ENCODE measurements at regions not wholly inside any gene's neighbourhood (a gene's known extent, or its start where the extent isn't known, plus 50 kb on each side); places are given as distances from the start of the nearest gene placed in this dataset.

GRCh38 chr11:135075740-135076139 lies 663.7 kb upstream of the B3GAT1 start:
- Mint-ChIP-seq H3K9me3 (no peaks in the 10 kb centered on the region), H3K4me1 (no peaks in the 10 kb centered on the region), H3K27ac (no peak overlapping the region), H3K36me3 (no peaks in the 10 kb centered on the region), H3K27me3 (peaks cover 2% of the 10 kb centered on the region), H3K4me3 (no peak overlapping the region)
- no peak for ATAC-seq

- H3K27ac Mint-ChIP-seq, result no peak overlapping the region
- H3K9me3 Mint-ChIP-seq, result no peaks in the 10 kb centered on the region
- H3K27me3 Mint-ChIP-seq, result peaks cover 13% of the 10 kb centered on the region
- H3K4me1 Mint-ChIP-seq, result no peaks in the 10 kb centered on the region
- no peaks in the 10 kb centered on the region for H3K36me3 Mint-ChIP-seq
- no peak overlapping the region for H3K4me3 Mint-ChIP-seq
- no peak for ATAC-seq
These were observed 662.5 kb upstream of the B3GAT1 start for GRCh38 chr11:135074397-135074998.

- no peaks in the 10 kb centered on the region for H3K4me1 Mint-ChIP-seq
- no peak overlapping the region for H3K4me3 Mint-ChIP-seq
- H3K9me3 Mint-ChIP-seq, result no peaks in the 10 kb centered on the region
- H3K27ac Mint-ChIP-seq, result no peak overlapping the region
- no peak for ATAC-seq
- no peaks in the 10 kb centered on the region for H3K36me3 Mint-ChIP-seq
- peaks cover 13% of the 10 kb centered on the region for H3K27me3 Mint-ChIP-seq
These were observed 661.8 kb upstream of the B3GAT1 start for GRCh38 chr11:135073870-135074269.

GRCh38 chr11:135073381-135073780 lies 661.3 kb upstream of the B3GAT1 start:
- H3K36me3 Mint-ChIP-seq, result no peaks in the 10 kb centered on the region
- H3K27me3 Mint-ChIP-seq, result peaks cover 13% of the 10 kb centered on the region
- H3K27ac Mint-ChIP-seq, result no peak overlapping the region
- H3K9me3 Mint-ChIP-seq, result no peaks in the 10 kb centered on the region
- ATAC-seq, result no peak
- no peak overlapping the region for H3K4me3 Mint-ChIP-seq
- H3K4me1 Mint-ChIP-seq, result no peaks in the 10 kb centered on the region

- ATAC-seq, result no peak
These were observed 657.8 kb upstream of the B3GAT1 start for GRCh38 chr11:135069890-135070289.

GRCh38 chr11:135069063-135069462 lies 657.0 kb upstream of the B3GAT1 start:
- H3K4me3 Mint-ChIP-seq, result no peak overlapping the region
- no peaks in the 10 kb centered on the region for H3K4me1 Mint-ChIP-seq
- no peak for ATAC-seq
- peaks cover 3% of the 10 kb centered on the region for H3K9me3 Mint-ChIP-seq
- no peaks in the 10 kb centered on the region for H3K36me3 Mint-ChIP-seq
- no peak overlapping the region for H3K27ac Mint-ChIP-seq
- peaks cover 13% of the 10 kb centered on the region for H3K27me3 Mint-ChIP-seq

More at GRCh38 chr11:135069890-135070289, 657.8 kb upstream of the B3GAT1 start:
- Mint-ChIP-seq H3K36me3 (no peaks in the 10 kb centered on the region), H3K4me3 (no peak overlapping the region), H3K27me3 (peaks cover 13% of the 10 kb centered on the region), H3K9me3 (peaks cover 3% of the 10 kb centered on the region), H3K4me1 (no peaks in the 10 kb centered on the region), H3K27ac (no peak overlapping the region)

GRCh38 chr11:135062994-135063393 lies 651.0 kb upstream of the B3GAT1 start:
- no peaks in the 10 kb centered on the region for H3K27me3 Mint-ChIP-seq
- H3K36me3 Mint-ChIP-seq, result no peaks in the 10 kb centered on the region
- ATAC-seq, result no peak
- no peaks in the 10 kb centered on the region for H3K4me1 Mint-ChIP-seq
- H3K9me3 Mint-ChIP-seq, result peaks cover 21% of the 10 kb centered on the region
- no peak overlapping the region for H3K27ac Mint-ChIP-seq
- H3K4me3 Mint-ChIP-seq, result no peak overlapping the region

- no peak for ATAC-seq
- no peak overlapping the region for H3K4me3 Mint-ChIP-seq
- H3K4me1 Mint-ChIP-seq, result no peaks in the 10 kb centered on the region
These were observed 649.1 kb upstream of the B3GAT1 start for GRCh38 chr11:135061166-135061565.

GRCh38 chr11:135046986-135047385 lies 634.9 kb upstream of the B3GAT1 start:
- Mint-ChIP-seq H3K4me3 (no peak overlapping the region), H3K4me1 (no peaks in the 10 kb centered on the region), H3K9me3 (peaks cover 2% of the 10 kb centered on the region), H3K27me3 (peaks cover 8% of the 10 kb centered on the region), H3K36me3 (no peaks in the 10 kb centered on the region), H3K27ac (no peak overlapping the region)
- no peak for ATAC-seq

More at GRCh38 chr11:135061166-135061565, 649.1 kb upstream of the B3GAT1 start:
- no peak overlapping the region for H3K27ac Mint-ChIP-seq
- no peaks in the 10 kb centered on the region for H3K36me3 Mint-ChIP-seq
- no peaks in the 10 kb centered on the region for H3K27me3 Mint-ChIP-seq
- H3K9me3 Mint-ChIP-seq, result peaks cover 21% of the 10 kb centered on the region

GRCh38 chr11:135046556-135046955 lies 634.5 kb upstream of the B3GAT1 start:
- H3K27ac Mint-ChIP-seq, result no peak overlapping the region
- no peaks in the 10 kb centered on the region for H3K36me3 Mint-ChIP-seq
- H3K4me1 Mint-ChIP-seq, result no peaks in the 10 kb centered on the region
- ATAC-seq, result no peak
- H3K27me3 Mint-ChIP-seq, result peaks cover 3% of the 10 kb centered on the region
- H3K9me3 Mint-ChIP-seq, result no peaks in the 10 kb centered on the region
- H3K4me3 Mint-ChIP-seq, result no peak overlapping the region

- H3K27me3 Mint-ChIP-seq, result peaks cover under 1% of the 10 kb centered on the region
- no peaks in the 10 kb centered on the region for H3K4me1 Mint-ChIP-seq
- H3K9me3 Mint-ChIP-seq, result no peaks in the 10 kb centered on the region
- no peak for ATAC-seq
- no peaks in the 10 kb centered on the region for H3K36me3 Mint-ChIP-seq
- H3K27ac Mint-ChIP-seq, result no peak overlapping the region
- no peak overlapping the region for H3K4me3 Mint-ChIP-seq
These were observed 631.4 kb upstream of the B3GAT1 start for GRCh38 chr11:135043434-135043833.

- Mint-ChIP-seq H3K4me3 (no peak overlapping the region), H3K27me3 (peaks cover 10% of the 10 kb centered on the region), H3K36me3 (no peaks in the 10 kb centered on the region), H3K27ac (no peak overlapping the region), H3K4me1 (no peaks in the 10 kb centered on the region), H3K9me3 (peaks cover 7% of the 10 kb centered on the region)
- ATAC-seq, result no peak
These were observed 625.8 kb upstream of the B3GAT1 start for GRCh38 chr11:135037828-135038227.

- Mint-ChIP-seq H3K4me3 (no peak overlapping the region), H3K4me1 (no peaks in the 10 kb centered on the region), H3K27ac (no peak overlapping the region), H3K36me3 (no peaks in the 10 kb centered on the region), H3K9me3 (peaks cover 7% of the 10 kb centered on the region), H3K27me3 (peaks cover 10% of the 10 kb centered on the region)
- no peak for ATAC-seq
These were observed 624.7 kb upstream of the B3GAT1 start for GRCh38 chr11:135036488-135037297.

GRCh38 chr11:135035282-135035681 lies 623.2 kb upstream of the B3GAT1 start:
- Mint-ChIP-seq H3K9me3 (peaks cover 7% of the 10 kb centered on the region), H3K27me3 (peaks cover 10% of the 10 kb centered on the region), H3K36me3 (no peaks in the 10 kb centered on the region), H3K4me1 (no peaks in the 10 kb centered on the region), H3K4me3 (no peak overlapping the region), H3K27ac (no peak overlapping the region)
- ATAC-seq, result no peak

GRCh38 chr11:135033540-135033939 lies 621.5 kb upstream of the B3GAT1 start:
- no peak for ATAC-seq
- H3K36me3 Mint-ChIP-seq, result no peaks in the 10 kb centered on the region

More at GRCh38 chr11:135033540-135033939, 621.5 kb upstream of the B3GAT1 start:
- peaks cover 10% of the 10 kb centered on the region for H3K27me3 Mint-ChIP-seq
- no peak overlapping the region for H3K4me3 Mint-ChIP-seq
- no peak overlapping the region for H3K27ac Mint-ChIP-seq
- H3K9me3 Mint-ChIP-seq, result peaks cover 7% of the 10 kb centered on the region
- no peaks in the 10 kb centered on the region for H3K4me1 Mint-ChIP-seq

All from stimulated activated memory B cell treated with anti-CD40 and anti-IgM and Interleukin-4, amounts not matched to agents 10 μg/mL and 1 μg/mL and 100 μg/mL, for 72 hours (primary cell).